Uterus (tissue), 2 donors: ENCODE measurements at regions not wholly inside any gene's neighbourhood (a gene's known extent, or its start where the extent isn't known, plus 50 kb on each side); places are given as distances from the start of the nearest gene placed in this dataset.

Experiments
- POLR2A ChIP-seq, 2 donors: fragments of 450-650 bp; IDR thresholded peaks; one replicate each; pipeline ENCODE4 v1.6.1; 2016; ENCODE audit warnings: antibody characterized with exemption in 2 of 2, mild to moderate bottlenecking in 1 of 2, moderate library complexity in 1 of 2
- TF ChIP-seq, protein P1 (sequence below), 4 experiments: fragments of 200-600 bp in 2 of 4; fragments of 450-650 bp in 2 of 4; sonication (generic) in 2 of 4; IDR thresholded peaks; one replicate each; pipeline ENCODE4 v1.5.1; 2016 to 2019; ENCODE audit warnings: antibody characterized with exemption in 4 of 4, mild to moderate bottlenecking in 2 of 4, moderate library complexity in 1 of 4

DNA sequence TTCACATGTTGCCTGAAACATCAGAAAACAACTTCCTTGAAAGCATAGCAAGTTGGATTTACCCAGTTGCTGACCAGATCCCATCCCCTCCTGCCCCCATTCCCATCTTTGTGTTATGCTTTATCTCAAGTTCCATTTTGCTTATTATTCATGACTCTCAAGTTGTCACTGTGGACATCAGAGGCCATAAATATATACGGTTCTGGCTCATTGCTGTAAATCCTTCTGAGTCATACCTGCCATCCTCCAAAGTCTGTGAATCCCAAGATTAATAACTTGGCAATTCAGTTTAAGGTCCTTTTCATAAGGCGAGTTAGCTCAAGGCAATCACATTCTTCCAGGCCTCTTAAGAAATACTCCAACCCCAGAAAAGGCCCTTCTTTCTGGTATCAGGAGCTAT lies 126.2 kb upstream of the C2CD4B start:
- TF ChIP-seq POLR2A (IDR thresholded peaks at IDR 0.05): no peak
- TF ChIP-seq, protein P1, sequence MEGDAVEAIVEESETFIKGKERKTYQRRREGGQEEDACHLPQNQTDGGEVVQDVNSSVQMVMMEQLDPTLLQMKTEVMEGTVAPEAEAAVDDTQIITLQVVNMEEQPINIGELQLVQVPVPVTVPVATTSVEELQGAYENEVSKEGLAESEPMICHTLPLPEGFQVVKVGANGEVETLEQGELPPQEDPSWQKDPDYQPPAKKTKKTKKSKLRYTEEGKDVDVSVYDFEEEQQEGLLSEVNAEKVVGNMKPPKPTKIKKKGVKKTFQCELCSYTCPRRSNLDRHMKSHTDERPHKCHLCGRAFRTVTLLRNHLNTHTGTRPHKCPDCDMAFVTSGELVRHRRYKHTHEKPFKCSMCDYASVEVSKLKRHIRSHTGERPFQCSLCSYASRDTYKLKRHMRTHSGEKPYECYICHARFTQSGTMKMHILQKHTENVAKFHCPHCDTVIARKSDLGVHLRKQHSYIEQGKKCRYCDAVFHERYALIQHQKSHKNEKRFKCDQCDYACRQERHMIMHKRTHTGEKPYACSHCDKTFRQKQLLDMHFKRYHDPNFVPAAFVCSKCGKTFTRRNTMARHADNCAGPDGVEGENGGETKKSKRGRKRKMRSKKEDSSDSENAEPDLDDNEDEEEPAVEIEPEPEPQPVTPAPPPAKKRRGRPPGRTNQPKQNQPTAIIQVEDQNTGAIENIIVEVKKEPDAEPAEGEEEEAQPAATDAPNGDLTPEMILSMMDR (IDR thresholded peaks at IDR 0.05): no peak
